ENCODE measurements at regions not wholly inside any gene's neighbourhood (a gene's known extent, or its start where the extent isn't known, plus 50 kb on each side); places are given as distances from the start of the nearest gene placed in this dataset.

DNA sequence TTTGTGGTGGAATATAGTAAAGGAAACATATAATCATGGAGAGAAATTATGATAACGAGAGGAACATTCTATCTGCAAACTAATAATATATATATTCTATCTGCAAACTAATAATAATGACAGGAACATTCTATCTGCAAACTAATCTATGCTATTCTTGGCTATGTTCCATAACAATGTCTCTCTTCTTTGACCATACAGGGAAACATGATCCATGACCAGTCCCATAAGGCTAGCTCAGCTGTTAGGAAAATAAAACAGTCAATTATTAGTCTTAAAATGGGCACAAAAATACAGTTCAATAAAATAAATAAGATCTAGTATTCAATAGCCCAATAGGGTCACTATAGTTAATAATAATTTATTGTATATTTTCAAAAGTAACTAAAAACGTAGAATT lies 707.8 kb upstream of the PCDH20 start:
- H2AFZ ChIP-seq (ENCODE audit: control insufficient read depth, low read depth, low read length) = no peak overlapping the region
- H3K4me2 ChIP-seq (ENCODE audit: control insufficient read depth, insufficient read depth) = no peak overlapping the region
- in situ Hi-C loops (cut with MboI) = no loop called here
- H3K4me1 ChIP-seq (ENCODE audit: control insufficient read depth, insufficient read depth, low read length) = no peaks in the 10 kb centered on the region
- intact Hi-C loops (cut with micrococcal nuclease; ENCODE audit: unreplicated experiment) = loop anchor here (10.0 kb wide), 1 partner anchor 191 kb away; no protein-coding TSS in a partner anchor
- no peaks in the 10 kb centered on the region for H3K36me3 ChIP-seq (ENCODE audit: control insufficient read depth in 2 of 2, insufficient read depth in 2 of 2, low read length in 1 of 2)
- H3K9ac ChIP-seq (ENCODE audit: control insufficient read depth, insufficient read depth, low read length) = no peak overlapping the region
- no peak for ATAC-seq
- 12% methylated on average over 2 of the region's 2 CpGs for WGBS (ENCODE audit: insufficient coverage, insufficient replicate concordance, low lambda C conversion rate, missing lambda C conversion rate)
- no peak overlapping the region for H3K27ac ChIP-seq (ENCODE audit: control insufficient read depth, insufficient read depth)
- H3K27me3 ChIP-seq (replicated peaks in 1 of 2; ENCODE audit: control insufficient read depth in 2 of 2, insufficient read depth in 2 of 2, low read length in 1 of 2) = no peaks in the 10 kb centered on the region
- no peaks in the 10 kb centered on the region for H3K9me3 ChIP-seq (replicated peaks; ENCODE audit: control insufficient read depth, insufficient read depth, low read length)
- no peak overlapping the region for H3K4me3 ChIP-seq
- no peaks in the 10 kb centered on the region for H4K20me1 ChIP-seq (ENCODE audit: control insufficient read depth, insufficient read depth)
- no TSS peak for BruUV-seq (replicated peaks)
- ChIA-PET RAD21 (ENCODE audit: unreplicated experiment) (no interaction called here), CTCF (no interaction called here), POLR2A (no interaction called here), SMC1A (ENCODE audit: uncharacterized antibody, unreplicated experiment) (no interaction called here)
- no peaks in the 10 kb centered on the region for H3K79me2 ChIP-seq (ENCODE audit: control insufficient read depth, insufficient read depth, low read length)
- FAIRE-seq = no peak
- DNase-seq (ENCODE audit: low read depth, low spot score) = no peak
- TF ChIP-seq NFYA (IDR thresholded peaks at IDR 0.05; ENCODE audit: borderline replicate concordance, low read depth, low read length) (no peak), IRF4 (IDR thresholded peaks at IDR 0.05; ENCODE audit: low read depth, low read length) (no peak), MEF2B (IDR thresholded peaks at IDR 0.05; ENCODE audit: partially characterized antibody, poor library complexity, severe bottlenecking) (no peak), GATAD2B (conservative IDR thresholded peaks at IDR 0.05; ENCODE audit: low read depth) (no peak), WRNIP1 (IDR thresholded peaks at IDR 0.05; ENCODE audit: borderline replicate concordance, low read depth, low read length) (no peak), HCFC1 (IDR thresholded peaks at IDR 0.05; ENCODE audit: low read length) (no peak), RUNX3 (IDR thresholded peaks at IDR 0.05; ENCODE audit: low read length) (no peak), CBX3 (IDR thresholded peaks at IDR 0.05; ENCODE audit: borderline replicate concordance, low read depth) (no peak), FOS (IDR thresholded peaks at IDR 0.05; ENCODE audit: borderline replicate concordance, extremely low read depth, insufficient read length) (no peak)
- TF ChIP-seq, protein P1, sequence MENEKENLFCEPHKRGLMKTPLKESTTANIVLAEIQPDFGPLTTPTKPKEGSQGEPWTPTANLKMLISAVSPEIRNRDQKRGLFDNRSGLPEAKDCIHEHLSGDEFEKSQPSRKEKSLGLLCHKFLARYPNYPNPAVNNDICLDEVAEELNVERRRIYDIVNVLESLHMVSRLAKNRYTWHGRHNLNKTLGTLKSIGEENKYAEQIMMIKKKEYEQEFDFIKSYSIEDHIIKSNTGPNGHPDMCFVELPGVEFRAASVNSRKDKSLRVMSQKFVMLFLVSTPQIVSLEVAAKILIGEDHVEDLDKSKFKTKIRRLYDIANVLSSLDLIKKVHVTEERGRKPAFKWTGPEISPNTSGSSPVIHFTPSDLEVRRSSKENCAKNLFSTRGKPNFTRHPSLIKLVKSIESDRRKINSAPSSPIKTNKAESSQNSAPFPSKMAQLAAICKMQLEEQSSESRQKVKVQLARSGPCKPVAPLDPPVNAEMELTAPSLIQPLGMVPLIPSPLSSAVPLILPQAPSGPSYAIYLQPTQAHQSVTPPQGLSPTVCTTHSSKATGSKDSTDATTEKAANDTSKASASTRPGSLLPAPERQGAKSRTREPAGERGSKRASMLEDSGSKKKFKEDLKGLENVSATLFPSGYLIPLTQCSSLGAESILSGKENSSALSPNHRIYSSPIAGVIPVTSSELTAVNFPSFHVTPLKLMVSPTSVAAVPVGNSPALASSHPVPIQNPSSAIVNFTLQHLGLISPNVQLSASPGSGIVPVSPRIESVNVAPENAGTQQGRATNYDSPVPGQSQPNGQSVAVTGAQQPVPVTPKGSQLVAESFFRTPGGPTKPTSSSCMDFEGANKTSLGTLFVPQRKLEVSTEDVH (IDR thresholded peaks at IDR 0.05; ENCODE audit: low read depth, partially characterized antibody) = no peak
- TF ChIP-seq, protein P2, sequence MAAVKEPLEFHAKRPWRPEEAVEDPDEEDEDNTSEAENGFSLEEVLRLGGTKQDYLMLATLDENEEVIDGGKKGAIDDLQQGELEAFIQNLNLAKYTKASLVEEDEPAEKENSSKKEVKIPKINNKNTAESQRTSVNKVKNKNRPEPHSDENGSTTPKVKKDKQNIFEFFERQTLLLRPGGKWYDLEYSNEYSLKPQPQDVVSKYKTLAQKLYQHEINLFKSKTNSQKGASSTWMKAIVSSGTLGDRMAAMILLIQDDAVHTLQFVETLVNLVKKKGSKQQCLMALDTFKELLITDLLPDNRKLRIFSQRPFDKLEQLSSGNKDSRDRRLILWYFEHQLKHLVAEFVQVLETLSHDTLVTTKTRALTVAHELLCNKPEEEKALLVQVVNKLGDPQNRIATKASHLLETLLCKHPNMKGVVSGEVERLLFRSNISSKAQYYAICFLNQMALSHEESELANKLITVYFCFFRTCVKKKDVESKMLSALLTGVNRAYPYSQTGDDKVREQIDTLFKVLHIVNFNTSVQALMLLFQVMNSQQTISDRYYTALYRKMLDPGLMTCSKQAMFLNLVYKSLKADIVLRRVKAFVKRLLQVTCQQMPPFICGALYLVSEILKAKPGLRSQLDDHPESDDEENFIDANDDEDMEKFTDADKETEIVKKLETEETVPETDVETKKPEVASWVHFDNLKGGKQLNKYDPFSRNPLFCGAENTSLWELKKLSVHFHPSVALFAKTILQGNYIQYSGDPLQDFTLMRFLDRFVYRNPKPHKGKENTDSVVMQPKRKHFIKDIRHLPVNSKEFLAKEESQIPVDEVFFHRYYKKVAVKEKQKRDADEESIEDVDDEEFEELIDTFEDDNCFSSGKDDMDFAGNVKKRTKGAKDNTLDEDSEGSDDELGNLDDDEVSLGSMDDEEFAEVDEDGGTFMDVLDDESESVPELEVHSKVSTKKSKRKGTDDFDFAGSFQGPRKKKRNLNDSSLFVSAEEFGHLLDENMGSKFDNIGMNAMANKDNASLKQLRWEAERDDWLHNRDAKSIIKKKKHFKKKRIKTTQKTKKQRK (IDR thresholded peaks at IDR 0.05; ENCODE audit: low read depth, low read length) = no peak
- TF ChIP-seq, protein P3, sequence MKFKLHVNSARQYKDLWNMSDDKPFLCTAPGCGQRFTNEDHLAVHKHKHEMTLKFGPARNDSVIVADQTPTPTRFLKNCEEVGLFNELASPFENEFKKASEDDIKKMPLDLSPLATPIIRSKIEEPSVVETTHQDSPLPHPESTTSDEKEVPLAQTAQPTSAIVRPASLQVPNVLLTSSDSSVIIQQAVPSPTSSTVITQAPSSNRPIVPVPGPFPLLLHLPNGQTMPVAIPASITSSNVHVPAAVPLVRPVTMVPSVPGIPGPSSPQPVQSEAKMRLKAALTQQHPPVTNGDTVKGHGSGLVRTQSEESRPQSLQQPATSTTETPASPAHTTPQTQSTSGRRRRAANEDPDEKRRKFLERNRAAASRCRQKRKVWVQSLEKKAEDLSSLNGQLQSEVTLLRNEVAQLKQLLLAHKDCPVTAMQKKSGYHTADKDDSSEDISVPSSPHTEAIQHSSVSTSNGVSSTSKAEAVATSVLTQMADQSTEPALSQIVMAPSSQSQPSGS (IDR thresholded peaks at IDR 0.05; ENCODE audit: low read length) = no peak
- TF ChIP-seq, protein P4, sequence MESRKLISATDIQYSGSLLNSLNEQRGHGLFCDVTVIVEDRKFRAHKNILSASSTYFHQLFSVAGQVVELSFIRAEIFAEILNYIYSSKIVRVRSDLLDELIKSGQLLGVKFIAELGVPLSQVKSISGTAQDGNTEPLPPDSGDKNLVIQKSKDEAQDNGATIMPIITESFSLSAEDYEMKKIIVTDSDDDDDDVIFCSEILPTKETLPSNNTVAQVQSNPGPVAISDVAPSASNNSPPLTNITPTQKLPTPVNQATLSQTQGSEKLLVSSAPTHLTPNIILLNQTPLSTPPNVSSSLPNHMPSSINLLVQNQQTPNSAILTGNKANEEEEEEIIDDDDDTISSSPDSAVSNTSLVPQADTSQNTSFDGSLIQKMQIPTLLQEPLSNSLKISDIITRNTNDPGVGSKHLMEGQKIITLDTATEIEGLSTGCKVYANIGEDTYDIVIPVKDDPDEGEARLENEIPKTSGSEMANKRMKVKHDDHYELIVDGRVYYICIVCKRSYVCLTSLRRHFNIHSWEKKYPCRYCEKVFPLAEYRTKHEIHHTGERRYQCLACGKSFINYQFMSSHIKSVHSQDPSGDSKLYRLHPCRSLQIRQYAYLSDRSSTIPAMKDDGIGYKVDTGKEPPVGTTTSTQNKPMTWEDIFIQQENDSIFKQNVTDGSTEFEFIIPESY (IDR thresholded peaks at IDR 0.05) = no peak
